ENCODE measurements at regions not wholly inside any gene's neighbourhood (a gene's known extent, or its start where the extent isn't known, plus 50 kb on each side); places are given as distances from the start of the nearest gene placed in this dataset.
"Not testable (repeated sequence)": the region's sequence is repeated elsewhere in the genome, so short reads cannot be mapped to it uniquely, and the experiment has no call there.

- H3K27ac ChIP-seq: no peak overlapping the region
- DNase-seq (ENCODE audit: low spot score): no peak
- no peak overlapping the region for H3K4me3 ChIP-seq
- no peak for TF ChIP-seq CTCF (IDR thresholded peaks at IDR 0.05)
- peaks cover 0 to 10% of the 10 kb centered on the region in 2 donors for H3K4me1 ChIP-seq
- H3K9me3 ChIP-seq: no peaks in the 10 kb centered on the region
- no peaks in the 10 kb centered on the region for H3K36me3 ChIP-seq
- H3K27me3 ChIP-seq: no peaks in the 10 kb centered on the region
These were observed 87.0 kb downstream of the UTRN start for GRCh38 chr6:144372116-144372515.

DNA sequence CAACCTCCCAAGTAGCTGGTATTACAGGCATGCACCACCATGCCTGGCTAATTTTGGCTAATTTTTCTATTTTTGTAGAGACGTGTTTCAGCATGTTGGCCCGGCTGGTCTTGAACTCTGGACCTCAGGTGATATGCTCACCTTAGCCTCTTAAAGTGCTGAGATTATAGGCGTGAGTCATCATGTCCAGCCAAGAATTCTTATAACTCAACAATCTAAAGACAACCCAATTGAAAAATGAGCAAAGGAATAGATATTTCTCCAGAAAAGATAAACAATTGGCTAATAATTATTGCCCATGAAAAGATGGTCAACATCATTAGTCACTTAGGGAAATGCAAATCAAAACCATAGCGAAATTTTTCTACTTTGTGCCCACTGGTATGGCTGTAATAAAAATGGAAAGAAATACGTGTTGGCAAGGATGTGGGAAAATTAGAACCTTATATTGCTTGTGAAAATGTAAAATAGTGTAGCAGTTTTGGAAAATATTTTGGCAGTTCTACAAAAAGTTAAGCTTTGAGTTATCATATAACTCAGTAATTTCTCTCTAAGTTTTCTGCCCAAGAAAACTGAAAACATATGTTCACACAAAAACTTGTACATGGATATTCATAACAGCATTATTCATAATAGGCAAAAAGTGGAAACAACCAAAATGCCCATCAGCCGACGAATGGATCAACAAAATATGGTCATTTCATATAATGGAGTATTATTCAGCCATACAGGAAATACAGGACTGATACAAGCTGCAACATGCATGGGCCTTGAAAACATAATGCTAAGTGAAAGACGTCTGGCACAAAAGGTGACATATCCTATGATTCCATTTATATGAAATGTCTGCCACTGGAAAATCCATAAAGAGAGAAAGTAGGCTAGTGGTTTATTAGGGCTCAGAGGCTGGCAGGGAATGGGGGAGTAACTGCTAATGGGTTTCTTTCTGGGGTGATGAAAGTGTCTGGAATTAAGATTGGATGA, 87.8 kb downstream of the UTRN start:
- H3K27ac ChIP-seq: no peak overlapping the region
- no peak for TF ChIP-seq CTCF (IDR thresholded peaks at IDR 0.05)

DNA sequence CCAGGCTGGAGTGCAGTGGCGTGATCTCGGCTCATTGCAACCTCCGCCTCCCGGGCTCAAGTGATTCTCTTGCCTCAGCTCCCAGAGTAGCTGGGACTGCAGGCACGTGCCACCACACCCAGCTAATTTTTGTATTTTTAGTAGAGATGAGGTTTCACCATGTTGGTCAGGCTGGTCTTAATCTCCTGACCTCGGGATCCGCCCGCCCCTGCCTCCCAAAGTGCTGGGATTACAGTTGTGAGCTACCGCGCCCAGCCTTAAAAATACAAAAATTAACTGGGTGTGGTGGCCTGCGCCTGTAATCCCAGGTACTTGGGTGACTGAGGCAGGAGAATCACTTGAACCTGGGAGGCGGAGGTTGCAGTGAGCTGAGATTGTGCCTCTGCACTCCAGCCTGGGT, 89.4 kb downstream of the UTRN start:
- DNase-seq (ENCODE audit: low spot score); H3K9me3 ChIP-seq; H3K36me3 ChIP-seq; H3K4me3 ChIP-seq; H3K27ac ChIP-seq; H3K27me3 ChIP-seq: not testable (repeated sequence)
- H3K4me1 ChIP-seq: peaks cover 0 to 26% of the 10 kb centered on the region in 2 donors

More for the DNA sequence above, 87.8 kb downstream of the UTRN start:
- Histone ChIP-seq H3K4me1 (peaks cover 0 to 18% of the 10 kb centered on the region in 2 donors), H3K36me3 (no peaks in the 10 kb centered on the region), H3K4me3 (no peak overlapping the region), H3K27me3 (no peaks in the 10 kb centered on the region), H3K9me3 (no peaks in the 10 kb centered on the region)
- no peak for DNase-seq (ENCODE audit: low spot score)

- TF ChIP-seq CTCF (IDR thresholded peaks at IDR 0.05): no peak
- H3K27me3 ChIP-seq: no peaks in the 10 kb centered on the region
- H3K4me3 ChIP-seq: no peak overlapping the region
- no peak for DNase-seq (ENCODE audit: low spot score)
- H3K9me3 ChIP-seq: no peaks in the 10 kb centered on the region
- peaks cover 0 to 26% of the 10 kb centered on the region in 2 donors for H3K4me1 ChIP-seq
- H3K27ac ChIP-seq: no peak overlapping the region
- no peaks in the 10 kb centered on the region for H3K36me3 ChIP-seq
These were observed 92.6 kb downstream of the UTRN start for GRCh38 chr6:144377586-144378210.

GRCh38 chr6:144378437-144378836, 93.3 kb downstream of the UTRN start:
- Histone ChIP-seq H3K4me3 (no peak overlapping the region), H3K27me3 (no peaks in the 10 kb centered on the region), H3K36me3 (no peaks in the 10 kb centered on the region), H3K27ac (no peak overlapping the region), H3K4me1 (peaks cover 0 to 26% of the 10 kb centered on the region in 2 donors), H3K9me3 (no peaks in the 10 kb centered on the region)
- no peak for DNase-seq (ENCODE audit: low spot score)
- no peak for TF ChIP-seq CTCF (IDR thresholded peaks at IDR 0.05)

GRCh38 chr6:144379356-144379755, 94.2 kb downstream of the UTRN start:
- peaks cover 0 to 26% of the 10 kb centered on the region in 2 donors for H3K4me1 ChIP-seq
- H3K27ac ChIP-seq: no peak overlapping the region
- H3K9me3 ChIP-seq: no peaks in the 10 kb centered on the region

DNA sequence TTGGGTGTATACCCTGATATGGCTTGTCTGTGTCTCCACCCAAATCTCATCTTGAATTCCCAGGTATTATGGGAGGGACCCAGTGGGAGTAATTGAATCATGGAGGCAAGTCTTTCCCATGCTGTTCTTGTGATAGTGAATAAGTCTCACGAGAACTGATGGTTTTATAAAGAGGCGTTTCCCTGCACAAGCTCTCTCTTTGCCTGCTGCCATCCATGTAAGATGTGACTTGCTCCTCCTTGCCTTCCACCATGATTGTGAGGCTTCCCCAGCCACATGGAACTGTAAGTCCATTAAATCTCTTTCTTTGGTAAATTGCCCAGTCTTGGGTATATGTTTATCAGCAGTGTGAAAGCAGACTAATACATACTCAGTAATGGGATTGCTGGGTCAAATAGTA, 96.4 kb downstream of the UTRN start:
- H3K4me3 ChIP-seq; H3K9me3 ChIP-seq; H3K27me3 ChIP-seq; DNase-seq (ENCODE audit: low spot score); H3K36me3 ChIP-seq; H3K27ac ChIP-seq: not testable (repeated sequence)
- H3K4me1 ChIP-seq: peaks cover 0 to 16% of the 10 kb centered on the region in 2 donors

More at GRCh38 chr6:144379356-144379755, 94.2 kb downstream of the UTRN start:
- no peaks in the 10 kb centered on the region for H3K36me3 ChIP-seq
- no peak overlapping the region for H3K4me3 ChIP-seq
- no peak for TF ChIP-seq CTCF (IDR thresholded peaks at IDR 0.05)
- H3K27me3 ChIP-seq: no peaks in the 10 kb centered on the region
- DNase-seq (ENCODE audit: low spot score): no peak
